Astrocyte of the cerebellum (primary cell): ENCODE measurements at regions not wholly inside any gene's neighbourhood (a gene's known extent, or its start where the extent isn't known, plus 50 kb on each side); places are given as distances from the start of the nearest gene placed in this dataset.

Experiments used
- DNase-seq: peaks from one replicate; pipeline ENCODE4 v3.0.0-alpha.2; 2011; ENCODE audit warnings: low read depth
- H3K4me3 ChIP-seq: 2 replicates; pipeline ENCODE4 v1.5.1; 2011; ENCODE audit warnings: mild to moderate bottlenecking, low read depth, low read length, moderate library complexity
- in situ Hi-C: cut with HindIII; loops from 2 replicates; pipeline ENCODE4 v1.10.0; 2017; ENCODE audit warnings: low sequenced_read_pairs
- TF ChIP-seq, protein P1 (sequence below): IDR thresholded peaks from 2 replicates; pipeline ENCODE4 v1.5.1; 2012; ENCODE audit warnings: low read length, low read depth, moderate library complexity, mild to moderate bottlenecking; ENCODE audit errors: missing control alignments

DNA sequence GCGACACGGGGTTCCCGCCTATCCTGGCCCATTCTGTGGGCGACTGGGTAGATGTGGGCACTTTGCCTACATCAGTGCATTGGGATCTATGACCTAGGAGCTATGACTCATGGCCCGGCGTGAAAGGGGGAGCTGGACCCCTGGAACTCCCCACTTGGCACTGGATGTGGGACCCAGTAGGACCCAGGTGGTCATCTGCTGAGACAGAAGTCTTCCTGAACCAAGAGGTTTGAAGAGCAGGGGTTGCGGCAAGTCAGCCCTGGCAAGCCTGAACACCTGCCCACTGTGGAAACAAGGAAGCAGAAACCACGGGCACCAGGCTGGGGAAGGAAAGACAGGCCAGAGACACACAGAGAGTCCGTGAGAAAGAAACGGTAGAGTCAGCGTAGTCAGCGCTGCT is 656.7 kb downstream of the AJAP1 start:
- DNase-seq, result no peak
- TF ChIP-seq, protein P1, sequence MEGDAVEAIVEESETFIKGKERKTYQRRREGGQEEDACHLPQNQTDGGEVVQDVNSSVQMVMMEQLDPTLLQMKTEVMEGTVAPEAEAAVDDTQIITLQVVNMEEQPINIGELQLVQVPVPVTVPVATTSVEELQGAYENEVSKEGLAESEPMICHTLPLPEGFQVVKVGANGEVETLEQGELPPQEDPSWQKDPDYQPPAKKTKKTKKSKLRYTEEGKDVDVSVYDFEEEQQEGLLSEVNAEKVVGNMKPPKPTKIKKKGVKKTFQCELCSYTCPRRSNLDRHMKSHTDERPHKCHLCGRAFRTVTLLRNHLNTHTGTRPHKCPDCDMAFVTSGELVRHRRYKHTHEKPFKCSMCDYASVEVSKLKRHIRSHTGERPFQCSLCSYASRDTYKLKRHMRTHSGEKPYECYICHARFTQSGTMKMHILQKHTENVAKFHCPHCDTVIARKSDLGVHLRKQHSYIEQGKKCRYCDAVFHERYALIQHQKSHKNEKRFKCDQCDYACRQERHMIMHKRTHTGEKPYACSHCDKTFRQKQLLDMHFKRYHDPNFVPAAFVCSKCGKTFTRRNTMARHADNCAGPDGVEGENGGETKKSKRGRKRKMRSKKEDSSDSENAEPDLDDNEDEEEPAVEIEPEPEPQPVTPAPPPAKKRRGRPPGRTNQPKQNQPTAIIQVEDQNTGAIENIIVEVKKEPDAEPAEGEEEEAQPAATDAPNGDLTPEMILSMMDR, result no peak
- in situ Hi-C loops, result no loop called here
- no peak overlapping the region for H3K4me3 ChIP-seq

DNA sequence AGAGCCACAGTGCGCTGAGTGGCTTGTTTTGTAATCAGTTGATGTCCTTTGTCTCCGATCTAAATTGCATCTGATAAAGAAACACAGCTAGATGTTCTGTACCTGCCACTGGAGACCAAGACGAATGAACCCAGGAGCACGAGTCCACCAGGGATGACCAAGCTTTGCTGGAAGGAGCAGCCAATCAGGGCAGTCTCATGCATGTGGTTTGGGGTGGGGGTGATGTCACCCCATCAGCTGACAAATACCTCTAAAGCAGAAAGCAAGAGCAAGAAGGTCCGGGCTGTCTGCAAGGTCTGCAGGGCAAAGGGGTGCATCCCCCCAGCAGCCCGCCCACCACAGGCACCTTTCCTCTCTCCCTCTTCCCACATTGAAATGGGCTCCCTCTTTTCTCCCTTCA is 653.8 kb downstream of the AJAP1 start:
- in situ Hi-C loops, result no loop called here
- TF ChIP-seq, protein P1, result no peak
- H3K4me3 ChIP-seq, result no peak overlapping the region

DNA sequence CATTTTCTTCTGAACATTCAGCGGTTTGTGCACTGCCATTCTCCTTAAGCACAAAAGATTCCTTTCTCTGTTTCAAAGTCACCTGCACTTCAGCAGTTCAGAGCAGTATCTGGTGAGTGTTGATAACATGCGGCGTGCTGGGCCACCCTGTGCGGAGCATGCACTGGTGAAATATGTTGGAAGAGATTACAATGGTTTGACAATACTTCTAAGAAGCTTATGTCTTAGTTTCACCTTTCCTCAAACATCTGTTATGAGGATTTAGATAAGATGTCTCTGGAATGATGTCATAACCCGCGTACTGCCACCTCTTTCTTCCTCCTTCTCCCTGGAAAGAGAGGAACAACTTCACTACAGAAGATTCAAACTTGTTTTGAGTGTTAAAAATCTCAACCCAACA is 650.3 kb downstream of the AJAP1 start:
- TF ChIP-seq, protein P1, result no peak
- no peak for DNase-seq
- no peak overlapping the region for H3K4me3 ChIP-seq
- in situ Hi-C loops, result no loop called here

More for the DNA sequence above, 653.8 kb downstream of the AJAP1 start:
- no peak for DNase-seq

DNA sequence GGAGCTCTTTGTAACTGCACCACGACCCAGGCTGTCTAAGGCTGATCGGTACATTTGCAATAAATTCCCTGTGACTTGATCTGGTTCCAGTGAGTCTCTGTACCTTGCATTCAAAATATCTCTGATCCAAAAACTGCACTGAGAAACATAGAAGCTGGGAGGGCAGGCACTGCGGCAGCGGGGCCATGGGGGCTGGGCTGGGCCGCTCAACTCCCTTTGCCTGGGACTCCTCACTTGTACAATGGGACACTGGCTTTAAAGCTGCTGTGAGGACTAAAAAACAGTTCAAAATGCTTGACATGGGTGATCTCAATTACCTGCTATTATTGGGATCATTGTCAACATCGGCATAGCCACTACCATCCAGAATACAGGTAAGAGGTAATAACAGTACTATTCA is 644.0 kb downstream of the AJAP1 start:
- in situ Hi-C loops, result no loop called here
- no peak overlapping the region for H3K4me3 ChIP-seq
- TF ChIP-seq, protein P1, result no peak
- no peak for DNase-seq

DNA sequence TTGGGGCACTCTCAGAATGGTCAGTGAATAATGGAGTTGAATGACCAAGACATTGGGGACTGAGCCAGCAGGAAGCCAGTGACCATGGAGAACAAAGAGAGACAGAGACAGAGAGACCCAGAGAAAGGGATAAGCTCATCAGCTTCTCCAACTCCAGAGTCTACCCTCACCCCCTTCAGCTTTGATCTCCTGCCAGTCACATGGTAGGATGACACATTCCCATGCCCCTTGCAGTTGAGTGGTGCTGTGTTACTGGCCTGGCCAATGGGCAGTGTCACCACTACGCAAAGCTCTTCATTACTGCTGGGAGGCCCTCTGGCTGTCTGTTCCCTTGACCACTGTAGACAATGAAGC is 643.5 kb downstream of the AJAP1 start:
- DNase-seq, result no peak
- H3K4me3 ChIP-seq, result no peak overlapping the region
- TF ChIP-seq, protein P1, result no peak
- in situ Hi-C loops, result no loop called here

DNA sequence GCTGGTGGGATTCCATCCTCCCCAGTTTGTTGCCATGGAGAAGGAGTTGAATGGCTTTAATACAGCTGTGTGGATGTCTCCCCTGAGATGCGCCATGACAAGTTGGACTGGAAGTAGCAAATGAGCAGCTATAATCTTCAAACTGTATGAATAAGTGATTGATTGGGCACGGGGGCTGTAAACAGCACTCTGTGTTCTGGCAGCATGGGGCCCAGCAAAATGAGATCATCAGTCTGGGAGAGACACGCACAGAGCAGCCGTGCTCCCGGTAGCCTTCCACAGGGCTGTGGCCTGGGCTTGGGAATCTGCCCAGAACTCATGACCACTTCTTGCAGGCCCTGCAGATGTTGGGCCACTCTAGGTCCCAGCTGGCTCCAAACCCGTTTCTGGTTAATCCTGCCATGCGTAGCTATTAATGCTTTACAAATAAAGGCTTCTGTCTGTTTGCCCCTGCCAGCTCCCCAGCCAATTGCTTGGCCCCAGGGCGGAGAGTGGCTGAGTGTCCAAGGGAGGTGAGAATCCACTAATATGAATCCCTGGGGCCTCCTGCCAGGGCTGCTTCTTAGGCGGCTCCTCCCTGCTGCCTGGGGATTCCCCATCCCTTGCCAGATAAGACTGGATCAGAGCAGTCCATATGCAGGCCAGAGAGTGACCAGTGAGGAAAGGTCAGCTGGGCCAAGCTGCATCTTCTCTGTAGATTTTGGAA is 642.9 kb downstream of the AJAP1 start:
- TF ChIP-seq, protein P1, result no peak
- no peak for DNase-seq
- H3K4me3 ChIP-seq, result no peak overlapping the region
- in situ Hi-C loops, result no loop called here
